Gastrocnemius medialis (tissue), 4 donors: ENCODE measurements at regions not wholly inside any gene's neighbourhood (a gene's known extent, or its start where the extent isn't known, plus 50 kb on each side); places are given as distances from the start of the nearest gene placed in this dataset.

Source experiments
- ATAC-seq, 2 donors: fragments of 150-250 bp; one replicate each; pipeline ENCODE4 v1.9.1; 2016
- DNase-seq, 2 donors: peaks; one replicate each; pipeline ENCODE4 v3.0.0-alpha.2; 2019
- H3K27ac ChIP-seq, 4 donors: fragments of 200-600 bp; sonication (generic); 1 replicate in 1 of 4; 2 replicates in 3 of 4; pipeline ENCODE4 v1.5.1; 2016 to 2018; ENCODE audit warnings: mild to moderate bottlenecking in 2 of 4, moderate library complexity in 1 of 4
- H3K27me3 ChIP-seq, 3 donors: fragments of 200-600 bp; sonication (generic) in 2 of 3; 1 replicate in 1 of 3; 2 replicates in 2 of 3; pipeline versions ENCODE4 v1.5.1 to v1.6.0; 2016 to 2019; ENCODE audit warnings: mild to moderate bottlenecking in 1 of 3, moderate library complexity in 1 of 3
- H3K36me3 ChIP-seq, 2 donors: fragments of 200-600 bp; sonication (generic) in 1 of 2; one replicate each; pipeline ENCODE4 v1.5.1; 2017 to 2018
- H3K4me1 ChIP-seq, 2 donors: fragments of 200-600 bp; sonication (generic) in 1 of 2; one replicate each; pipeline ENCODE4 v1.5.1; 2016 to 2017; ENCODE audit warnings: mild to moderate bottlenecking in 2 of 2
- H3K4me3 ChIP-seq, 4 donors: fragments of 200-600 bp; sonication (generic) in 3 of 4; 1 replicate in 1 of 4; 2 replicates in 3 of 4; pipeline ENCODE4 v1.5.1; 2016 to 2019; ENCODE audit warnings: mild to moderate bottlenecking in 2 of 4
- H3K9me3 ChIP-seq, 3 donors: fragments of 200-600 bp; sonication (generic) in 2 of 3; 1 replicate in 1 of 3; 2 replicates in 2 of 3; pipeline ENCODE4 v1.5.1; 2016 to 2019
- CTCF ChIP-seq, 5 experiments: fragments of 450-650 bp in 3 of 5; fragments of 200-600 bp in 2 of 5; sonication (generic) in 2 of 5; IDR thresholded peaks in 4 of 5; conservative IDR thresholded peaks in 1 of 5; 1 replicate in 4 of 5; 2 replicates in 1 of 5; pipeline ENCODE4 v1.5.1; 2016 to 2019; ENCODE audit warnings: antibody characterized with exemption in 5 of 5, mild to moderate bottlenecking in 3 of 5, moderate library complexity in 3 of 5
- POLR2A ChIP-seq, 2 donors: fragments of 450-650 bp; IDR thresholded peaks; one replicate each; pipeline ENCODE4 v1.6.1; 2017; ENCODE audit warnings: antibody characterized with exemption in 2 of 2, mild to moderate bottlenecking in 2 of 2, moderate library complexity in 2 of 2
- in situ Hi-C, 4 donors: fragments of 200-750 bp; cut with MboI; loops; one replicate each; pipeline versions ENCODE4 v1.15.0 to v1.8.0; 2017; ENCODE audit warnings: low sequenced_read_pairs in 4 of 4
- intact Hi-C: fragments of 100-400 bp; cut with DNase I; formaldehyde crosslinking; loops from one replicate; pipeline ENCODE4 v1.15.1; 2023; ENCODE audit warnings: low total_unique reads

GRCh38 chr6:133583907-133584427 is 304.9 kb upstream of the TCF21 start:
- H3K36me3 ChIP-seq = no peaks in the 10 kb centered on the region
- peaks cover 5 to 10% of the 10 kb centered on the region in 2 donors for H3K4me1 ChIP-seq
- H3K27ac ChIP-seq = no peak overlapping the region
- ATAC-seq (no peak), DNase-seq (no peak)
- intact Hi-C loops = no loop called here
- no peaks in the 10 kb centered on the region for H3K9me3 ChIP-seq
- H3K27me3 ChIP-seq = no peaks in the 10 kb centered on the region
- H3K4me3 ChIP-seq = no peak overlapping the region
- in situ Hi-C loops = loop anchor here in 1 of 4 donors (25.0 kb wide), 1 partner anchor 503 kb away; no protein-coding TSS in a partner anchor
- no peak for TF ChIP-seq CTCF (IDR thresholded peaks at IDR 0.05 in 4 of 5, conservative IDR thresholded peaks at IDR 0.05 in 1 of 5)
- TF ChIP-seq POLR2A (IDR thresholded peaks at IDR 0.05) = no peak

DNA sequence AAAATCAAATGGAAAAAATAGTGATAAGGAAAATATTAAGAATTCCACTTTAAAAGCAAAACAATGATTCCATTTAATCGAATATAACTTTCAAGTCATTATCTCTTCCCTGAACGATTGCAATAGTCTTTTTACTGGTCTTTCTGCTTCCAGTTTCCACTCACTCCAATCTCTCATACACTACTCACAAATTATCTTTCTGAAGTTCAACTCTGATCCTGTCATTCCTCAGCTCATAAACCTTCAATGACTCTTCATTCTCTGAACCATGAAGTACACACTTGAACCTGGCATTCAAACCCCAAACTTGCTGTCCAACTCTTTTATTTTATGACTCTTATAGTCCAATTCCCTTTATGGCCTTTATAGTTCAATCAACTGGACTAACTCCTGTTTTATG is 304.1 kb upstream of the TCF21 start:
- no peak overlapping the region for H3K27ac ChIP-seq
- peaks cover 0 to 9% of the 10 kb centered on the region in 2 donors for H3K4me1 ChIP-seq
- no peaks in the 10 kb centered on the region for H3K9me3 ChIP-seq
- in situ Hi-C loops (loop anchor here in 1 of 4 donors (25.0 kb wide), 1 partner anchor 502 kb away; no protein-coding TSS in a partner anchor), intact Hi-C loops (no loop called here)
- no peaks in the 10 kb centered on the region for H3K27me3 ChIP-seq
- no peak overlapping the region for H3K4me3 ChIP-seq
- H3K36me3 ChIP-seq = no peaks in the 10 kb centered on the region
- no peak for DNase-seq
- no peak for ATAC-seq
- TF ChIP-seq POLR2A (IDR thresholded peaks at IDR 0.05) = no peak
- TF ChIP-seq CTCF (IDR thresholded peaks at IDR 0.05 in 4 of 5, conservative IDR thresholded peaks at IDR 0.05 in 1 of 5) = no peak

- intact Hi-C loops = no loop called here
- no peak for ATAC-seq
- no peaks in the 10 kb centered on the region for H3K4me1 ChIP-seq
- TF ChIP-seq CTCF (IDR thresholded peaks at IDR 0.05 in 4 of 5, conservative IDR thresholded peaks at IDR 0.05 in 1 of 5) (no peak), POLR2A (IDR thresholded peaks at IDR 0.05) (no peak)
- in situ Hi-C loops = loop anchor here in 1 of 4 donors (25.0 kb wide), 1 partner anchor 501 kb away; no protein-coding TSS in a partner anchor
- H3K36me3 ChIP-seq = no peaks in the 10 kb centered on the region
- H3K9me3 ChIP-seq = no peaks in the 10 kb centered on the region
- no peaks in the 10 kb centered on the region for H3K27me3 ChIP-seq
- no peak for DNase-seq
- H3K4me3 ChIP-seq = no peak overlapping the region
- no peak overlapping the region for H3K27ac ChIP-seq
These were observed 302.9 kb upstream of the TCF21 start for GRCh38 chr6:133585978-133586377.

DNA sequence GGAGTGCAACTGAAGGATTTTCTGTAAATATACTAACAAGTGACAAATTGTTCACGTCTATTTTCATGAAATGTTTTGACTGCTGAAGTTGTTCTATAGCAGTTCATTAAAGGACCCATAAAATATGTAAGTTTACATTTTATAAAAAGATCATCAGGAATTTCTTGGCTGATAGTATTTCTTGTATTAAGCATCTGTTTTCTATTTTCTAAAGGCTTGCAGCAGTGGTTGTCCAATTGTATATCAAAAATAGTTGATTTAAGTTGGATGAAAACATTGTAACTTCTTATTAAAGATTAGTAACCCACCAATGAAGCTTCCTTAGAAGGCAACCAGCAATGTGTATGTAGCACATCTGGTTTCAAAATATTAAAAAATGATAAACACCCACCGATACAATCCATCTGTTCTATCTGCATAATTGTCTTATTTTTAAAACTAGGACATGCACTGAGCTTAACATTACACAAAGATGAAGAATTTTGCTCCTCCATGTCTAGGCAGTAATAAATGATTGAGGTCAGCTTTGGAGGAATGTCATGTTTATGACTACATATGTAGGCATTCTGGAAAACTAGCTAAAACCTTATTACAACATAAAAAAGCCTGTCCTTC is 301.3 kb upstream of the TCF21 start:
- no peaks in the 10 kb centered on the region for H3K27me3 ChIP-seq
- no peak overlapping the region for H3K27ac ChIP-seq
- no peak for ATAC-seq
- DNase-seq = no peak
- H3K4me1 ChIP-seq = no peaks in the 10 kb centered on the region
- TF ChIP-seq CTCF (IDR thresholded peaks at IDR 0.05 in 4 of 5, conservative IDR thresholded peaks at IDR 0.05 in 1 of 5) = no peak
- TF ChIP-seq POLR2A (IDR thresholded peaks at IDR 0.05) = no peak
- H3K4me3 ChIP-seq = no peak overlapping the region
- H3K36me3 ChIP-seq = no peaks in the 10 kb centered on the region
- H3K9me3 ChIP-seq = no peaks in the 10 kb centered on the region
- intact Hi-C loops = no loop called here
- in situ Hi-C loops = loop anchor here in 1 of 4 donors (25.0 kb wide), 1 partner anchor 500 kb away; no protein-coding TSS in a partner anchor
